ENCODE measurements at regions not wholly inside any gene's neighbourhood (a gene's known extent, or its start where the extent isn't known, plus 50 kb on each side); places are given as distances from the start of the nearest gene placed in this dataset.

DNA sequence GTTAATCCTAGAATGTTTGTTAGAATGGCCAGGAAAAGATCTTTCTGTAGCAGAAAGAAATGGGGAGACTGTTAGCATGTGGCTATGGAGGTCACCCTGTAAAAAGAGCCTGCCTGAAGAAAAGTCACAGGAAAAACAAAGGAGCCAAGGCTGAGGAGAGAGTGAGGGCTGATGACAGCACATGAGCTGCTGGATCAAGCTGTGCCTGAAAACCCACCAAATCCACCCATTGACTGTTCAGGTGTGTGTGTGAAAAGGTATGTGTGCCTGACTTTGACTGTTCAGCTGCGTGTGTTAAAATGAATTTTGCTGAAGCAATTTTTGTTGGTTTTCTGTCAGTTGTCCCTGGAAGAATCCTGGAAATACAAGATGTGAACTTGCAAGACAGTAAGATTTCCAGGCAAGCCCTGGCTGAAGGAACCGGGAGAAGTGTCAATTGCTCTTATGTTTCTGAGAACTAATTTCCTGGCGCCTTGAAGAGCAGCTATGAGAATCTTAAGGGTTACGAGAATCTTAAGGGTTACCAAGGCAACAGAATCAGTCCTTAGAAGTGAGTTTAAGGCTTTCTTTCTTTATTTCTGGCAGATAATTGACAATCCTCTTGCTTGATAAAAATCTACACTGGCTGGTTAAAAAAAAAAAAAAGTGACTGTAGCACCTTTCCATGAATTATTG is 73.0 kb upstream of the LGALSL start:
- intact Hi-C loops (cut with DNase I), result no loop called here
- 68 to 74% (median 69%) methylated on average over 4 of the region's 4 CpGs for WGBS, 3 donors

DNA sequence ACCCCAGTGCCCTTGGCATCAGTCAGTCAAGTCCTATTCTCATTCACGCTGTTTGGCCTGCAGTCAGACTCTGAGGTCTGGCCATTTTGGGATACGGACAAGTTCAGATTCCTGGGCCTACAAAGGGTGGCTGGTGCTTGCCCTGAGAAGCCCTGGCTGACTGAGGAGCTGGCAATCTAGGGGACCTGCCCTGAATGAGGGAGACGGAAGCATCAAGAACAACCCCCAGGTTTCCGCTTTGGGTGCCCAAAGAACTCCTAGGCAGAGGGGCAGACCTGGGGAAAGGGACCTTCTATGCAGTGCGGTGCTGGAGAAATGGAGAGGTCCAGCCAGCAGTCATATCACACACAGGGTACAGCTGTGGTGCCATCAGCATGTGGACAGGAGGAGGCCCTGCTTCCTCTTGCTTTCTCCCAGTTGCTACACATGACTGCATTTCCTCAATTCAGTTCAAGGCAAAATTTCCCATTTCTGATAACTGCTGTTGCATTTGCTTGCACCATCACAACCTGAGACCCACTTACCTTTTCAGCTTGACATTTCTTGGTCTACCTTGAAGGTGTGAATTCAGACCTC is 70.9 kb upstream of the LGALSL start:
- intact Hi-C loops (cut with DNase I), result no loop called here
- Histone ChIP-seq H3K27me3 (no peaks in the 10 kb centered on the region), H3K4me3 (no peak overlapping the region), H3K9me3 (no peaks in the 10 kb centered on the region), H3K27ac (no peak overlapping the region), H3K36me3 (no peaks in the 10 kb centered on the region), H3K4me1 (ENCODE audit: insufficient read depth) (no peaks in the 10 kb centered on the region)
- WGBS, 3 donors, result 94 to 99% (median 95%) methylated on average over 5 of the region's 5 CpGs
- no peak for DNase-seq
- TF ChIP-seq POLR2A (IDR thresholded peaks at IDR 0.05) (no peak), EP300 (IDR thresholded peaks at IDR 0.05) (no peak)
- TF ChIP-seq, protein P1, sequence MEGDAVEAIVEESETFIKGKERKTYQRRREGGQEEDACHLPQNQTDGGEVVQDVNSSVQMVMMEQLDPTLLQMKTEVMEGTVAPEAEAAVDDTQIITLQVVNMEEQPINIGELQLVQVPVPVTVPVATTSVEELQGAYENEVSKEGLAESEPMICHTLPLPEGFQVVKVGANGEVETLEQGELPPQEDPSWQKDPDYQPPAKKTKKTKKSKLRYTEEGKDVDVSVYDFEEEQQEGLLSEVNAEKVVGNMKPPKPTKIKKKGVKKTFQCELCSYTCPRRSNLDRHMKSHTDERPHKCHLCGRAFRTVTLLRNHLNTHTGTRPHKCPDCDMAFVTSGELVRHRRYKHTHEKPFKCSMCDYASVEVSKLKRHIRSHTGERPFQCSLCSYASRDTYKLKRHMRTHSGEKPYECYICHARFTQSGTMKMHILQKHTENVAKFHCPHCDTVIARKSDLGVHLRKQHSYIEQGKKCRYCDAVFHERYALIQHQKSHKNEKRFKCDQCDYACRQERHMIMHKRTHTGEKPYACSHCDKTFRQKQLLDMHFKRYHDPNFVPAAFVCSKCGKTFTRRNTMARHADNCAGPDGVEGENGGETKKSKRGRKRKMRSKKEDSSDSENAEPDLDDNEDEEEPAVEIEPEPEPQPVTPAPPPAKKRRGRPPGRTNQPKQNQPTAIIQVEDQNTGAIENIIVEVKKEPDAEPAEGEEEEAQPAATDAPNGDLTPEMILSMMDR (IDR thresholded peaks at IDR 0.05), result no peak

More for the DNA sequence above, 73.0 kb upstream of the LGALSL start:
- TF ChIP-seq EP300 (IDR thresholded peaks at IDR 0.05) (no peak), POLR2A (IDR thresholded peaks at IDR 0.05) (no peak)
- TF ChIP-seq, protein P1 (IDR thresholded peaks at IDR 0.05), result no peak
- H3K9me3 ChIP-seq, result no peaks in the 10 kb centered on the region
- no peak overlapping the region for H3K27ac ChIP-seq
- H3K4me1 ChIP-seq (ENCODE audit: insufficient read depth), result no peaks in the 10 kb centered on the region
- no peaks in the 10 kb centered on the region for H3K36me3 ChIP-seq
- no peak for DNase-seq
- no peak overlapping the region for H3K4me3 ChIP-seq
- H3K27me3 ChIP-seq, result no peaks in the 10 kb centered on the region

DNA sequence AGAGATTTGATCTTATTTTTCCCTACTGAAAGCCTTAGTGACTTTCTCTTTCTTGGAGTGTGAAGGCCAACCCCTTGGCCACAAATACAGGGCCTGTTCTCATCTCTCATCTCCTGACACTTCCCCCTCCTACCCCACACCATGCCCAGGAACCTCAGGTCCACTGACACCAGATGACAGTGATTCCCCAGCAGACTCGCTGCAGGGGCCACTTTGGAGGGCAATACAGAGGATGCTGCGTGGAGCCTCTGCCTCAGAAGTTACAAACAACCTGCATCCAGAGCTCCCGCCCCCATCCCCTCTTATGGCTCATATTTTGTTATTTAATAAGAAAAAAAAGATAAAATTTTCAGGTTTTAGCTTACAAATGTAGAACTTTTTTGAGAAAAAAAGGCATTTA is 70.1 kb upstream of the LGALSL start:
- WGBS, 3 donors, result 85 to 89% (median 88%) methylated on average over 3 of the region's 3 CpGs
- H3K27me3 ChIP-seq, result no peaks in the 10 kb centered on the region

GRCh38 chr2:64386676-64387075 is 67.3 kb upstream of the LGALSL start:
- TF ChIP-seq, protein P1 (IDR thresholded peaks at IDR 0.05), result no peak
- H3K4me1 ChIP-seq (ENCODE audit: insufficient read depth), result no peaks in the 10 kb centered on the region

More for the DNA sequence above, 70.1 kb upstream of the LGALSL start:
- no peaks in the 10 kb centered on the region for H3K4me1 ChIP-seq (ENCODE audit: insufficient read depth)
- no peaks in the 10 kb centered on the region for H3K36me3 ChIP-seq
- H3K27ac ChIP-seq, result no peak overlapping the region
- no peak overlapping the region for H3K4me3 ChIP-seq
- H3K9me3 ChIP-seq, result no peaks in the 10 kb centered on the region
- DNase-seq, result no peak
- TF ChIP-seq POLR2A (IDR thresholded peaks at IDR 0.05), result no peak
- no peak for TF ChIP-seq EP300 (IDR thresholded peaks at IDR 0.05)
- TF ChIP-seq, protein P1 (IDR thresholded peaks at IDR 0.05), result no peak
- intact Hi-C loops (cut with DNase I), result no loop called here

More at GRCh38 chr2:64386676-64387075, 67.3 kb upstream of the LGALSL start:
- WGBS, 3 donors, result 81 to 86% (median 83%) methylated on average over 4 of the region's 4 CpGs
- Histone ChIP-seq H3K27me3 (no peaks in the 10 kb centered on the region), H3K9me3 (no peaks in the 10 kb centered on the region), H3K36me3 (no peaks in the 10 kb centered on the region), H3K4me3 (no peak overlapping the region), H3K27ac (no peak overlapping the region)
- no peak for DNase-seq
- intact Hi-C loops (cut with DNase I), result no loop called here
